ENCODE measurements at regions not wholly inside any gene's neighbourhood (a gene's known extent, or its start where the extent isn't known, plus 50 kb on each side); places are given as distances from the start of the nearest gene placed in this dataset.
"Not testable (repeated sequence)": the region's sequence is repeated elsewhere in the genome, so short reads cannot be mapped to it uniquely, and the experiment has no call there.

- DNase-seq (ENCODE audit: extremely low spot score), result no peak
- Histone ChIP-seq H3K36me3 (no peaks in the 10 kb centered on the region), H3K4me3 (no peak overlapping the region), H3K27me3 (no peaks in the 10 kb centered on the region), H3K27ac (replicated peaks in 1 of 4) (no peak overlapping the region), H3K4me1 (no peaks in the 10 kb centered on the region), H3K9me3 (no peaks in the 10 kb centered on the region)
- intact Hi-C loops (cut with DNase I), result no loop called here
- TF ChIP-seq POLR2A (IDR thresholded peaks at IDR 0.05; ENCODE audit: low read depth) (no peak), POLR2AphosphoS5 (IDR thresholded peaks at IDR 0.05) (no peak), EP300 (IDR thresholded peaks at IDR 0.05) (no peak), CTCF (IDR thresholded peaks at IDR 0.05) (no peak)
- 62% methylated on average over 3 of the region's 3 CpGs for WGBS
These were observed 599.3 kb downstream of the PYDC2 start for GRCh38 chr3:192060160-192060781.

DNA sequence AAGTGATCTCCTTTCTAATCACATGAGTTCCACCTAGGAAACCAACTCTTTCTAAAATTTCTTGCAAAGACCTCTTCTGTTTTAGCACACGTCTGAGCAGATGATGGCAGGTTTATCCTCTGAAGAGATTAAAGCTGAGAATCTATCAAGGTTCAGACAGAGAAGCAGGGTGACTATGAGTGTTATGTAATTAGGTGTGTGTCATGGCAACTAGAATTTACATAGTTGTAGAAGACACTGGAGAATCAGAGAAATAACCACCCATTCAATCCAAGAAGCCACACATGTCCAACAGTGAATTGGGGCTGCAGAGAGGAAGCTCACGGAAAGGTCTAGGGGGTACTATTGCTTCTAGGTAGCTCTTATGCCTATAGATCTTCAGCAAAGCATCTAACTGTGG lies 600.5 kb downstream of the PYDC2 start:
- no peak for DNase-seq (ENCODE audit: extremely low spot score)
- H3K27me3 ChIP-seq, result no peaks in the 10 kb centered on the region

GRCh38 chr3:192062186-192062585 lies 601.2 kb downstream of the PYDC2 start:
- no peaks in the 10 kb centered on the region for H3K27me3 ChIP-seq
- intact Hi-C loops (cut with DNase I), result no loop called here
- no peak overlapping the region for H3K4me3 ChIP-seq
- WGBS, result 58% methylated on average over 3 of the region's 3 CpGs
- no peaks in the 10 kb centered on the region for H3K9me3 ChIP-seq
- no peaks in the 10 kb centered on the region for H3K4me1 ChIP-seq
- no peaks in the 10 kb centered on the region for H3K36me3 ChIP-seq
- no peak for DNase-seq (ENCODE audit: extremely low spot score)
- H3K27ac ChIP-seq (replicated peaks in 1 of 4), result no peak overlapping the region
- TF ChIP-seq EP300 (IDR thresholded peaks at IDR 0.05) (no peak), POLR2A (IDR thresholded peaks at IDR 0.05; ENCODE audit: low read depth) (no peak), CTCF (IDR thresholded peaks at IDR 0.05) (no peak)

More for the DNA sequence above, 600.5 kb downstream of the PYDC2 start:
- Histone ChIP-seq H3K4me3 (no peak overlapping the region), H3K27ac (replicated peaks in 1 of 4) (no peak overlapping the region), H3K9me3 (no peaks in the 10 kb centered on the region), H3K36me3 (no peaks in the 10 kb centered on the region), H3K4me1 (no peaks in the 10 kb centered on the region)
- WGBS, result 86% methylated on average over 2 of the region's 2 CpGs
- no peak for TF ChIP-seq CTCF (IDR thresholded peaks at IDR 0.05)
- no peak for TF ChIP-seq POLR2AphosphoS5 (IDR thresholded peaks at IDR 0.05)
- no peak for TF ChIP-seq EP300 (IDR thresholded peaks at IDR 0.05)
- TF ChIP-seq POLR2A (IDR thresholded peaks at IDR 0.05; ENCODE audit: low read depth), result no peak
- intact Hi-C loops (cut with DNase I), result no loop called here

- TF ChIP-seq CTCF (IDR thresholded peaks at IDR 0.05) (no peak), POLR2AphosphoS5 (IDR thresholded peaks at IDR 0.05) (no peak), EP300 (IDR thresholded peaks at IDR 0.05) (no peak), POLR2A (IDR thresholded peaks at IDR 0.05; ENCODE audit: low read depth) (no peak)
- no peak overlapping the region for H3K27ac ChIP-seq (replicated peaks in 1 of 4)
- WGBS, result 48% methylated on average over 15 of the region's 16 CpGs
- no peaks in the 10 kb centered on the region for H3K9me3 ChIP-seq
- H3K27me3 ChIP-seq, result no peaks in the 10 kb centered on the region
- H3K36me3 ChIP-seq, result no peaks in the 10 kb centered on the region
- DNase-seq (ENCODE audit: extremely low spot score), result no peak
- intact Hi-C loops (cut with DNase I), result no loop called here
- H3K4me3 ChIP-seq, result peak overlapping the region in 2 of 4 donors; percentile 7 to 10
- H3K4me1 ChIP-seq, result no peaks in the 10 kb centered on the region
These were observed 602.6 kb downstream of the PYDC2 start for GRCh38 chr3:192063570-192063969.

- TF ChIP-seq CTCF (IDR thresholded peaks at IDR 0.05) (no peak), EP300 (IDR thresholded peaks at IDR 0.05) (no peak), POLR2A (IDR thresholded peaks at IDR 0.05; ENCODE audit: low read depth) (no peak), POLR2AphosphoS5 (IDR thresholded peaks at IDR 0.05) (no peak)
- H3K36me3 ChIP-seq, result no peaks in the 10 kb centered on the region
These were observed 604.0 kb downstream of the PYDC2 start for GRCh38 chr3:192064959-192065358.

DNA sequence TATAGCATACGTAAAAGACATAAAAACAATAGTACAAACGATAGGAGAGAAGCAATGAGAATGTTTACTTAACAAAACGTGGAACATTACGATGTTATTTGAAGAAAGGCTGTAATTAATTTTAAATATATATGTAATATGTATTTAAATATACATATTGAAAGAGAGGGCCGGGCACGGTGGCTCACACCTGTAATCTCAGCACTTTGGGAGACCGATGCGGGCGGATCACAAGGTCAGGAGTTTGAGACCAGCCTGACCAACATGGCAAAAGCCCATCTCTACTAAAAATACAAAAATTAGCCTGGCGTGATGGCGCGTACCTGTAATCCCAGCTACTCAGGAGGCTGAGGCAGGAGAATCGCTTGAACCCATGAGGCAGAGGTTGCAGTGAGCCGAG lies 605.3 kb downstream of the PYDC2 start:
- intact Hi-C loops (cut with DNase I); H3K4me3 ChIP-seq; H3K27ac ChIP-seq (replicated peaks in 1 of 4); H3K4me1 ChIP-seq; H3K9me3 ChIP-seq; DNase-seq (ENCODE audit: extremely low spot score); H3K36me3 ChIP-seq; H3K27me3 ChIP-seq: not testable (repeated sequence)
- WGBS, result 92% methylated on average over 14 of the region's 14 CpGs

More at GRCh38 chr3:192064959-192065358, 604.0 kb downstream of the PYDC2 start:
- intact Hi-C loops (cut with DNase I), result no loop called here
- WGBS, result 80% methylated on average over 1 of the region's 1 CpG
- Histone ChIP-seq H3K4me3 (no peak overlapping the region), H3K9me3 (no peaks in the 10 kb centered on the region), H3K27ac (replicated peaks in 1 of 4) (no peak overlapping the region), H3K4me1 (no peaks in the 10 kb centered on the region), H3K27me3 (no peaks in the 10 kb centered on the region)
- DNase-seq (ENCODE audit: extremely low spot score), result no peak

Measured in esophagus muscularis mucosa (tissue), 4 donors.